ENCODE measurements at regions not wholly inside any gene's neighbourhood (a gene's known extent, or its start where the extent isn't known, plus 50 kb on each side); places are given as distances from the start of the nearest gene placed in this dataset.
A peak's percentile ranks its signal among the peaks of the same experiment; 100 is the strongest.

- H3K9me3 ChIP-seq (ENCODE audit: insufficient read depth in 2 of 2, low read depth in 1 of 2, low read length in 1 of 2), result no peaks in the 10 kb centered on the region
- no peaks in the 10 kb centered on the region for H3K27me3 ChIP-seq (replicated peaks in 1 of 4; ENCODE audit: control insufficient read depth in 3 of 4, extremely low read depth in 1 of 4, insufficient read depth in 3 of 4, low read length in 3 of 4)
- no peak overlapping the region for H3K4me2 ChIP-seq (ENCODE audit: insufficient read depth in 1 of 2, low read depth in 2 of 2, low read length in 2 of 2)
- H3K23ac ChIP-seq (ENCODE audit: insufficient read length), result no peak overlapping the region
- no peak overlapping the region for H4K91ac ChIP-seq (replicated peaks; ENCODE audit: insufficient read length, low read length)
- no peaks in the 10 kb centered on the region for H4K20me1 ChIP-seq (replicated peaks in 1 of 2; ENCODE audit: control insufficient read depth in 1 of 2, insufficient read depth in 2 of 2, low read length in 2 of 2)
- no peak overlapping the region for H2BK120ac ChIP-seq (replicated peaks; ENCODE audit: low read depth, low read length)
- WGBS, 2 experiments (ENCODE audit: extremely low coverage in 1 of 2, insufficient coverage in 1 of 2, insufficient read length in 1 of 2, insufficient replicate concordance in 2 of 2, low coverage in 1 of 2, low lambda C conversion rate in 2 of 2, missing lambda C conversion rate in 1 of 2), result 91% methylated on average over 2 of the region's 2 CpGs; no CpG with 5 or more reads in 1 of the 2 experiments
- H3K18ac ChIP-seq (ENCODE audit: extremely low read depth, low read length), result no peak overlapping the region
- FAIRE-seq (no peak), DNase-seq (ENCODE audit: low read depth in 1 of 2, low spot score in 2 of 2) (no peak)
- H2BK12ac ChIP-seq (ENCODE audit: low read depth, low read length), result no peak overlapping the region
- TF ChIP-seq JUND (IDR thresholded peaks at IDR 0.05; ENCODE audit: low read length), result no peak
- no peak overlapping the region for H3K4ac ChIP-seq (replicated peaks; ENCODE audit: insufficient read length, low read depth, low read length)
- H2BK20ac ChIP-seq (ENCODE audit: low read length), result no peak overlapping the region
- no peak overlapping the region for H3K9ac ChIP-seq (replicated peaks in 1 of 4; ENCODE audit: extremely low read depth in 1 of 4, low read depth in 3 of 4, low read length in 3 of 4)
- no peaks in the 10 kb centered on the region for H3K36me3 ChIP-seq (ENCODE audit: control insufficient read depth in 2 of 4, insufficient read depth in 4 of 4, low read length in 3 of 4)
- H3K14ac ChIP-seq (ENCODE audit: insufficient read length), result no peak overlapping the region
- no peaks in the 10 kb centered on the region for H3K23me2 ChIP-seq (ENCODE audit: low read depth, low read length)
- no peak overlapping the region for H2BK5ac ChIP-seq (ENCODE audit: low read depth, low read length)
- H3K27ac ChIP-seq (ENCODE audit: low read depth, low read length), result no peak overlapping the region
- no peak overlapping the region for H4K8ac ChIP-seq (ENCODE audit: extremely low read depth, insufficient read depth, low read length)
- no peak overlapping the region for H4K5ac ChIP-seq (ENCODE audit: insufficient read length, low read depth, low read length)
- no peak overlapping the region for H3K56ac ChIP-seq (replicated peaks; ENCODE audit: insufficient read length, low read depth, low read length)
- no peak overlapping the region for H2AK5ac ChIP-seq (ENCODE audit: low read depth, low read length)
- no peaks in the 10 kb centered on the region for H3K79me2 ChIP-seq (ENCODE audit: control insufficient read depth in 1 of 2, insufficient read depth in 2 of 2, low read length in 2 of 2)
- CTCF ChIA-PET (ENCODE audit: partially characterized antibody), result interaction anchor here (0.7 to 1.1 kb wide), 2 partner anchors 15 to 18 kb away, joined by 3 read pairs; no protein-coding TSS in a partner anchor
- no peaks in the 10 kb centered on the region for H3K79me1 ChIP-seq (ENCODE audit: low read depth, low read length)
- H3K4me1 ChIP-seq (replicated peaks in 1 of 4; ENCODE audit: control insufficient read depth in 3 of 4, insufficient read depth in 4 of 4, low read length in 3 of 4), result no peaks in the 10 kb centered on the region
- POLR2A ChIA-PET (ENCODE audit: partially characterized antibody), result no interaction called here
- no peak overlapping the region for H2BK15ac ChIP-seq (ENCODE audit: low read length)
- 0 out of 2 replicates have a peak overlapping the region, but pooled peaks have one; percentile 32 for H2AFZ ChIP-seq (ENCODE audit: low read length)
- H3K4me3 ChIP-seq (ENCODE audit: extremely low read depth in 1 of 4, insufficient read depth in 2 of 4, low read depth in 3 of 4, low read length in 4 of 4), result no peak overlapping the region
Observed at GRCh38 chr9:7671847-7672246, 127.7 kb downstream of the DMAC1 start.

Measured in H1 (cell line).